ENCODE measurements at regions not wholly inside any gene's neighbourhood (a gene's known extent, or its start where the extent isn't known, plus 50 kb on each side); places are given as distances from the start of the nearest gene placed in this dataset.

DNA sequence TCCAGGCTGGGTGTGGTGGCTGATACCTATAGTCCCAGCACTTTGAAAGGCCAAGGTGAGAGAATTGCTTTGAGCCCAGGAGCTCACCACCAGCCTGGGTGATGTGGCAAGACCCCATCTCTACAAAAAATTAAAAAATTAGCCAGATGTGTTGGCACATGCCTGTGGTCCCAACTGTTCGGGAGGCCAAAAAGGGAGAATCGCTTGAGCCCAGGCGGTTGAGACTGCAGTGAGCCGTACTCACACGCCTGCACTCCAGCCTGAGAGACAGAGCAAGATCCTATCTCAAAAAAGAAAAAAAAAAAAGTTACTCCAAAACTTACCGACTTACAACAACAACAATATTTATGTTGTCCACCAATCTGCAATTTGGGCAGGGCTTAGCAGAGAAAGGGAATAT is 178.0 kb upstream of the FN1 start:
- TF ChIP-seq BHLHE40 (IDR thresholded peaks at IDR 0.05; ENCODE audit: borderline replicate concordance): no peak
- no peak for TF ChIP-seq TARDBP (IDR thresholded peaks at IDR 0.05)

All from HEK293T (cell line).